Loucy (cell line): ENCODE measurements at regions not wholly inside any gene's neighbourhood (a gene's known extent, or its start where the extent isn't known, plus 50 kb on each side); places are given as distances from the start of the nearest gene placed in this dataset.

Experiments used
- H2AFZ ChIP-seq: fragments of 200-600 bp; sonication (generic); 2 replicates; pipeline ENCODE4 v1.6.0; 2016; ENCODE audit warnings: antibody characterized with exemption, mild to moderate bottlenecking, low read length, moderate library complexity
- H3F3A ChIP-seq: fragments of 200-600 bp; 2 replicates; pipeline ENCODE4 v1.6.0; 2016; ENCODE audit warnings: antibody characterized with exemption, low read depth, mild to moderate bottlenecking
- H3K27me3 ChIP-seq: fragments of 200-600 bp; sonication (generic); 2 replicates; pipeline ENCODE4 v1.6.1; 2014; ENCODE audit warnings: low read length, mild to moderate bottlenecking; ENCODE audit not compliant: insufficient read depth, poor library complexity, severe bottlenecking
- H3K36me3 ChIP-seq: fragments of 200-600 bp; sonication (generic); 2 replicates; pipeline ENCODE4 v1.6.1; 2016; ENCODE audit warnings: low read length; ENCODE audit not compliant: insufficient read depth
- H3K4me1 ChIP-seq: fragments of 200-600 bp; sonication (generic); 2 replicates; pipeline ENCODE4 v1.5.1; 2014; ENCODE audit warnings: low read length, mild to moderate bottlenecking; ENCODE audit not compliant: insufficient read depth, poor library complexity, severe bottlenecking
- H3K4me2 ChIP-seq: fragments of 200-600 bp; sonication (generic); 2 replicates; pipeline ENCODE4 v1.6.0; 2014; ENCODE audit warnings: antibody characterized with exemption, low read length, low read depth, mild to moderate bottlenecking; ENCODE audit not compliant: poor library complexity, severe bottlenecking
- H3K4me3 ChIP-seq: fragments of 200-600 bp; sonication (generic); 2 replicates; pipeline ENCODE4 v1.5.1; 2014; ENCODE audit warnings: low read length, mild to moderate bottlenecking, mixed read lengths; ENCODE audit not compliant: poor library complexity, severe bottlenecking
- H3K79me2 ChIP-seq: fragments of 200-600 bp; sonication (generic); 2 replicates; pipeline ENCODE4 v1.6.1; 2014; ENCODE audit warnings: low read length; ENCODE audit not compliant: insufficient read depth
- H3K9ac ChIP-seq: fragments of 200-600 bp; sonication (generic); 2 replicates; pipeline ENCODE4 v1.6.0; 2014; ENCODE audit warnings: mild to moderate bottlenecking, low read depth, low read length, moderate library complexity; ENCODE audit not compliant: poor library complexity, severe bottlenecking
- H3K9me2 ChIP-seq: fragments of 200-600 bp; sonication (generic); replicated peaks from 2 replicates; pipeline ENCODE4 v1.6.1; 2016; ENCODE audit warnings: low read depth, low read length, mixed read lengths
- H3K9me3 ChIP-seq: fragments of 200-600 bp; sonication (generic); 2 replicates; pipeline ENCODE4 v1.6.1; 2014; ENCODE audit warnings: mild to moderate bottlenecking, antibody characterized with exemption, low read length, low read depth; ENCODE audit not compliant: insufficient read depth
- H4K20me1 ChIP-seq: fragments of 200-600 bp; sonication (generic); 2 replicates; pipeline ENCODE4 v1.6.0; 2014; ENCODE audit warnings: antibody characterized with exemption, low read length, mild to moderate bottlenecking; ENCODE audit not compliant: insufficient read depth, poor library complexity, severe bottlenecking
- EZH2phosphoT487 ChIP-seq: fragments of 200-600 bp; IDR thresholded peaks from 2 replicates; pipeline ENCODE4 v1.6.1; 2018; ENCODE audit warnings: antibody characterized with exemption, mild to moderate bottlenecking, moderate library complexity, borderline replicate concordance
- TF ChIP-seq, protein P1 (sequence below): fragments of 200-600 bp; sonication (generic); conservative IDR thresholded peaks from 2 replicates; pipeline ENCODE4 v1.5.1; 2014; ENCODE audit warnings: mild to moderate bottlenecking, antibody characterized with exemption, low read length

DNA sequence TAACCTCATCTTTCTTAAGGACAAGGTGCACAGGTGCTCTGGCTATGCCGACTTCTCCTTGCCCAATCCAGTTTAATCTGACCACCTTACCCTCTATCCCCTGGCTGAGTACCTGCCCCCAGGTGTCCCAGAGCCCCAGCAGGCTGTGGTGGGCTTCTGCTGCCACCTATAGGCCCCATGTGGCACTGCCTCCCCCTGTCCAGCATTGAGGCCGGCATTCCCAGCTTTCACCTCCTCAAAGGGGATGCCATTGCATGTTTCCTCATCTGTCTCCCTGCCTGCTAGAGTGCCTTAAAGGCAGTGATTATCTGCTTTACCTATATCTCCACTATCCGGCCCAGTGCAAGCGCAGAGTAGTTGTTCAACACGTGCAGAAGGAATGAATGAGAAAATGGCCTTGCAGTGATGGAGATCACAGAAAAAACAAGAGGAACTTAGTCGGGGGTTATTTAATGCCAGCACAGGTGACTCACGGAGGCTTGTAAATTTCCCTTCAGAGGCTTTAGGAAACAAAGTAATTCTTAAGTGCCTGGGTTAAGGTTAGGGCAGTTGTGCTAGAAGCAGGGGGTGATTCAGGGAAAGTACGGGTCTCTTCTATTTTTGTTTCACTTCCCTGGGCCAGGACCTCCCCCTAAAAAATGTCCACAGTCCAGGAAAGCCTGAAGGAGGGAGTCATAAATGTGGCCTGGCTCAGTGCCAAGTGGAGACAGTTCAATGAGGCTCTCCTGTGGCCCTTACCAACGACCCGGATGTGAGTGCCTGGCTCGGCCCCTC, 131.8 kb upstream of the NGF start:
- H3K27me3 ChIP-seq = no peaks in the 10 kb centered on the region
- H3K36me3 ChIP-seq = no peaks in the 10 kb centered on the region
- no peak for TF ChIP-seq EZH2phosphoT487
- TF ChIP-seq, protein P1, sequence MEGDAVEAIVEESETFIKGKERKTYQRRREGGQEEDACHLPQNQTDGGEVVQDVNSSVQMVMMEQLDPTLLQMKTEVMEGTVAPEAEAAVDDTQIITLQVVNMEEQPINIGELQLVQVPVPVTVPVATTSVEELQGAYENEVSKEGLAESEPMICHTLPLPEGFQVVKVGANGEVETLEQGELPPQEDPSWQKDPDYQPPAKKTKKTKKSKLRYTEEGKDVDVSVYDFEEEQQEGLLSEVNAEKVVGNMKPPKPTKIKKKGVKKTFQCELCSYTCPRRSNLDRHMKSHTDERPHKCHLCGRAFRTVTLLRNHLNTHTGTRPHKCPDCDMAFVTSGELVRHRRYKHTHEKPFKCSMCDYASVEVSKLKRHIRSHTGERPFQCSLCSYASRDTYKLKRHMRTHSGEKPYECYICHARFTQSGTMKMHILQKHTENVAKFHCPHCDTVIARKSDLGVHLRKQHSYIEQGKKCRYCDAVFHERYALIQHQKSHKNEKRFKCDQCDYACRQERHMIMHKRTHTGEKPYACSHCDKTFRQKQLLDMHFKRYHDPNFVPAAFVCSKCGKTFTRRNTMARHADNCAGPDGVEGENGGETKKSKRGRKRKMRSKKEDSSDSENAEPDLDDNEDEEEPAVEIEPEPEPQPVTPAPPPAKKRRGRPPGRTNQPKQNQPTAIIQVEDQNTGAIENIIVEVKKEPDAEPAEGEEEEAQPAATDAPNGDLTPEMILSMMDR = peak; percentile 99
- H4K20me1 ChIP-seq = no peaks in the 10 kb centered on the region
- no peaks in the 10 kb centered on the region for H3K9me3 ChIP-seq
- no peaks in the 10 kb centered on the region for H3K9me2 ChIP-seq
- H3K4me2 ChIP-seq = peak overlapping the region; percentile 25
- no peaks in the 10 kb centered on the region for H3K79me2 ChIP-seq
- no peaks in the 10 kb centered on the region for H3F3A ChIP-seq
- H3K4me1 ChIP-seq = peaks cover 34% of the 10 kb centered on the region
- no peak overlapping the region for H3K4me3 ChIP-seq
- peak overlapping the region; percentile 7 for H3K9ac ChIP-seq
- H2AFZ ChIP-seq = no peak overlapping the region

DNA sequence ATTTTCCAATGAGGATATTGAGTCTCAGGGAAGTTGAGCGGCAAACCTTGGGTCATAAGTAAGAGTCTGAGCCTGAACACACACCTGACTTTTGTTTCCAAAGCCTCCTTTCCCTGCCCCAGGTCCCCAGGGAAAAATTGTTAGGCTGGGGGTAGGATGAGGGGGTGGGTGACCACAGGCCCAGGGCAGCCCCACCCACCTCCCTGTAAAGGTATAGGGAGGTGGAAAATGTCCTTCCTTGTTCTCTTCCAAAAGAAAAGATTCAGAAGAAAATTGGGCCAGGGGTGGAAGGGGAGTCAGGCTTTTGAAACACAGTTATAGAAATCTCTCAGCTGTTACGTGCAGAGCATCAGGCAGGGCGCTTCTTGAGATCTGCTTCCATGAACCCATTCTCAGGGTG, 129.7 kb upstream of the NGF start:
- Histone ChIP-seq H2AFZ (no peak overlapping the region), H3K4me2 (no peak overlapping the region), H3K36me3 (no peaks in the 10 kb centered on the region), H4K20me1 (no peaks in the 10 kb centered on the region), H3K27me3 (no peaks in the 10 kb centered on the region), H3K4me3 (no peak overlapping the region), H3K9me3 (no peaks in the 10 kb centered on the region), H3F3A (no peaks in the 10 kb centered on the region), H3K9ac (no peak overlapping the region), H3K79me2 (no peaks in the 10 kb centered on the region), H3K9me2 (no peaks in the 10 kb centered on the region), H3K4me1 (peaks cover 23% of the 10 kb centered on the region)
- no peak for TF ChIP-seq EZH2phosphoT487
- TF ChIP-seq, protein P1 = no peak

DNA sequence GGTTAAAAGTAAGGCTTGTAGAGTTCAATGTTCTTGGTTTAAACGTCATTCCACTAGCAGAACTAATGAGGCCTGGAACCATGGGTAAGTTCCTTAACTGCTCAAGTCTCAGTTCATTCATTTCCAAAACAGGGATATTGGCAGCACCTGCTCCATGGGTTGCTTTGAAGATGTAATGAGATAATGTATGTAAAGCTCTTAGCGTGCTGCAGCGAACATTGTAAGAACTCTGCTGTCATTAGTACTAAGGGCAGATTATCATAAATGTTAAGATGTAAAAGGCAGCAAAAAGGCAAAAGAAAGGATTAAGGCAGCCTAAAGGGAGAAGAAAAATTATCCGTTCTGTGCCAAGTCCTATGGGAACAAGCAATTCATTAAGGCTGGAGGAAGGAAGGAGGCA, 129.1 kb upstream of the NGF start:
- Histone ChIP-seq H3K9me2 (no peaks in the 10 kb centered on the region), H3F3A (no peaks in the 10 kb centered on the region), H3K9me3 (no peaks in the 10 kb centered on the region), H2AFZ (no peak overlapping the region), H3K79me2 (no peaks in the 10 kb centered on the region), H3K4me3 (no peak overlapping the region), H3K27me3 (no peaks in the 10 kb centered on the region), H4K20me1 (no peaks in the 10 kb centered on the region), H3K36me3 (no peaks in the 10 kb centered on the region), H3K4me2 (no peak overlapping the region), H3K9ac (no peak overlapping the region), H3K4me1 (peaks cover 29% of the 10 kb centered on the region)
- no peak for TF ChIP-seq EZH2phosphoT487

DNA sequence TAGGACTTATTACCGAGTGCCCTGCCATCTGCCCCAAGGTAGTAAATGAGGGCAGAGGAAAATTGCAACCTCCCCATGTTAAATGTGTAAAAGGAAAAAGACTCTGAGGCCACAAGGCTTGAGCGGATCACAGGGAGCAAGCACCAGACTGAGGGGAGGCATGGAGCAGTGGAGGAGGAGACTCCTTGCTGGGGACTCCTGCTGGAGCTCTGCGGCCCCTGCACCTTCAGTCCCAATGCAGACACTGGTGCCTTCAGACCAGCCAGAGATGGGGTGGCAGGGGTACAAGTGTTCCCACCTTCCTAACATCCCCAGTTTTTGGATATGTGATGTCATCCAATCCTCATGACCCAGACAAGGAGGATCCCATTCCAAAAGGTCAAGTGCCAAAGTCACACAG, 128.4 kb upstream of the NGF start:
- Histone ChIP-seq H3K9me2 (no peaks in the 10 kb centered on the region), H3K9me3 (no peaks in the 10 kb centered on the region), H3K27me3 (no peaks in the 10 kb centered on the region), H4K20me1 (no peaks in the 10 kb centered on the region), H3F3A (no peaks in the 10 kb centered on the region), H3K79me2 (no peaks in the 10 kb centered on the region), H3K4me1 (peaks cover 37% of the 10 kb centered on the region), H3K4me2 (no peak overlapping the region), H2AFZ (no peak overlapping the region), H3K4me3 (no peak overlapping the region), H3K9ac (no peak overlapping the region), H3K36me3 (no peaks in the 10 kb centered on the region)
- TF ChIP-seq, protein P1 = peak; percentile 38
- no peak for TF ChIP-seq EZH2phosphoT487
